ENCODE measurements at regions not wholly inside any gene's neighbourhood (a gene's known extent, or its start where the extent isn't known, plus 50 kb on each side); places are given as distances from the start of the nearest gene placed in this dataset.

DNA sequence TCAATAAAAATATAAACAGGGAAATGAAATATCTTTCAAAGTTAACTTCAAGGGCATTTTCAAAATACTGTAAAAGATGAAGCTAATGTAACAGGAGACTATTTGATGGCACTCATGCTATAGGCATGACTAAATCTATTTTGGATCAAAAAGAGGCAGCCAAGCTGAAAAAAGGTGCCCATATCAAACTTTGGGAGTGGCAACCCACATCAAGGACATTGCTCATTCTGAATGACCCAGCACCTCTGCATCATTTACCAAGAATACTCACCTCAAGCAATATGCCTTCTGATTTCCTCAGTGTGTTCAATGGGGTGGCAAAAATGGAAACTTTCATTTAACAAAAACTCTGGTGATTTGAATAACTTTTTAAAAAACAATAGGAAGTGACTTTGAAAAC lies 853.3 kb downstream of the TLE1 start:
- Histone ChIP-seq H3K4me1 (no peaks in the 10 kb centered on the region), H3K9me3 (no peaks in the 10 kb centered on the region), H3K36me3 (no peaks in the 10 kb centered on the region), H3K4me3 (no peak overlapping the region), H3K27ac (no peak overlapping the region), H3K27me3 (no peaks in the 10 kb centered on the region)
- TF ChIP-seq, protein P1, sequence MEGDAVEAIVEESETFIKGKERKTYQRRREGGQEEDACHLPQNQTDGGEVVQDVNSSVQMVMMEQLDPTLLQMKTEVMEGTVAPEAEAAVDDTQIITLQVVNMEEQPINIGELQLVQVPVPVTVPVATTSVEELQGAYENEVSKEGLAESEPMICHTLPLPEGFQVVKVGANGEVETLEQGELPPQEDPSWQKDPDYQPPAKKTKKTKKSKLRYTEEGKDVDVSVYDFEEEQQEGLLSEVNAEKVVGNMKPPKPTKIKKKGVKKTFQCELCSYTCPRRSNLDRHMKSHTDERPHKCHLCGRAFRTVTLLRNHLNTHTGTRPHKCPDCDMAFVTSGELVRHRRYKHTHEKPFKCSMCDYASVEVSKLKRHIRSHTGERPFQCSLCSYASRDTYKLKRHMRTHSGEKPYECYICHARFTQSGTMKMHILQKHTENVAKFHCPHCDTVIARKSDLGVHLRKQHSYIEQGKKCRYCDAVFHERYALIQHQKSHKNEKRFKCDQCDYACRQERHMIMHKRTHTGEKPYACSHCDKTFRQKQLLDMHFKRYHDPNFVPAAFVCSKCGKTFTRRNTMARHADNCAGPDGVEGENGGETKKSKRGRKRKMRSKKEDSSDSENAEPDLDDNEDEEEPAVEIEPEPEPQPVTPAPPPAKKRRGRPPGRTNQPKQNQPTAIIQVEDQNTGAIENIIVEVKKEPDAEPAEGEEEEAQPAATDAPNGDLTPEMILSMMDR (IDR thresholded peaks at IDR 0.05): no peak
- FAIRE-seq (no peak), DNase-seq (no peak), ATAC-seq (no peak)
- intact Hi-C loops (cut with DNase I): no loop called here

DNA sequence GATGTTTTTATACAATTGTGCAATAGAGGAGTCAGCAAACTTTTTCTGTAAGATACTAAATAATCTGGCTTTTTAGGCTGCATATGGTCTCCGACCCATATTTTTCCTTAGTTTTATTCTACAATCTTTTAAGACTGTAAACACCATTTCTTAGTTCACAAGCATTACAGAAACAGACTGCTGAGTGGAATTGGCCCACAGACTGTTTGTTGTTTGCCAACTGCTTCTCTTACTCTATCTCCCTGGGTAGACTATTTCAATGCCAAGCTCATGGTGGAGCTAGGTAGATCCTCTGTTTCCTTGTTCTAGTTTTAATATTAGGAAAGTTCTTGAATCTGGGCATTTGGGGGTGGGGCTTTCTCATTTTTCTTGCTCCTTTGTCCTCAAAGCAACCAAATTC lies 857.6 kb downstream of the TLE1 start:
- FAIRE-seq (no peak), DNase-seq (no peak), ATAC-seq (no peak)
- WGBS, 2 donors: 62 to 82% methylated on average over 1 of the region's 1 CpG
- Histone ChIP-seq H3K27me3 (no peaks in the 10 kb centered on the region), H3K36me3 (no peaks in the 10 kb centered on the region), H3K4me3 (no peak overlapping the region), H3K4me1 (no peaks in the 10 kb centered on the region), H3K27ac (no peak overlapping the region), H3K9me3 (no peaks in the 10 kb centered on the region)
- intact Hi-C loops (cut with DNase I): no loop called here
- TF ChIP-seq, protein P1 (IDR thresholded peaks at IDR 0.05): no peak

DNA sequence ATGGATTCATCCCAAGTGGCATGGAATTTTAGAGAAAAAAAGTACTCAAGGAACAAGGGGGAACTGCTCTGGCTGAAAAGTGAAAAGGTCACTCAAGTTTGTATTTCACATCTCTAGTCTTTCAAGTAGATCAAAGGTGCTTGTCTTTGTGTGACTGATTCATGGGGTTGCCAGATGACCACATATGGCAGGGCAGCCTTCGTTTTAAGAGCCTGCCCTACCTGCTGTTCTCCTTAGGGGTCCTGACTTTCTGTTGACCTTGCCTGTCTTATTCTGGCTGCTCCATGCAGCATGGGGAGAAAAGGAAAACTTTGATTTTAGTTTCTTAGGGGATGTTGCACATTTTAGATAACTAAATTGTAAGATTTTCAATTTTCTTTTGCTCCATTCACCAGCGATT lies 877.7 kb downstream of the TLE1 start:
- FAIRE-seq (no peak), ATAC-seq (no peak), DNase-seq (no peak)
- no peaks in the 10 kb centered on the region for H3K4me1 ChIP-seq
- WGBS, 2 donors: 36 to 44% methylated on average over 2 of the region's 2 CpGs
- H3K27me3 ChIP-seq: no peaks in the 10 kb centered on the region
- no peak overlapping the region for H3K4me3 ChIP-seq
- no peaks in the 10 kb centered on the region for H3K9me3 ChIP-seq
- intact Hi-C loops (cut with DNase I): no loop called here
- no peaks in the 10 kb centered on the region for H3K36me3 ChIP-seq
- TF ChIP-seq, protein P1 (IDR thresholded peaks at IDR 0.05): no peak
- no peak overlapping the region for H3K27ac ChIP-seq

DNA sequence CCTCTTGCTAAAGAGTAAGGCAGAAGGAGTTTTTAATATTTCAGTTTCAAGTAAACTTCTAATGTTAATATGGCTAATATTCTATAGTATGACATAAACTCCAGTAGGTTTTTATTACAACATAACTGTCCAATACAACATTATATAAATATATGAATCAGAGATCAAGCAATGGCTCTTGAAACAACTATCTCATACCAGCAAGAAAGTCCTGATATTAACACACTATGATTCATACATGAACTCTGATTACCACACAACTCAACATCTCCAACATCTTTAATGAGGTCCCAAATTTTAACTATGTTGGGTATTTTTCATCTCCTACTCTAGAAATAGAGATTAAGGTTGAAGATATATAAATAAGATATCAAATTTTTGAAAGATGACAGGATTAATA lies 878.3 kb downstream of the TLE1 start:
- no peaks in the 10 kb centered on the region for H3K36me3 ChIP-seq
- ATAC-seq (no peak), DNase-seq (no peak), FAIRE-seq (no peak)
- H3K4me1 ChIP-seq: no peaks in the 10 kb centered on the region
- H3K4me3 ChIP-seq: no peak overlapping the region
- no peaks in the 10 kb centered on the region for H3K27me3 ChIP-seq
- TF ChIP-seq, protein P1 (IDR thresholded peaks at IDR 0.05): no peak
- H3K27ac ChIP-seq: no peak overlapping the region
- intact Hi-C loops (cut with DNase I): no loop called here
- H3K9me3 ChIP-seq: no peaks in the 10 kb centered on the region

DNA sequence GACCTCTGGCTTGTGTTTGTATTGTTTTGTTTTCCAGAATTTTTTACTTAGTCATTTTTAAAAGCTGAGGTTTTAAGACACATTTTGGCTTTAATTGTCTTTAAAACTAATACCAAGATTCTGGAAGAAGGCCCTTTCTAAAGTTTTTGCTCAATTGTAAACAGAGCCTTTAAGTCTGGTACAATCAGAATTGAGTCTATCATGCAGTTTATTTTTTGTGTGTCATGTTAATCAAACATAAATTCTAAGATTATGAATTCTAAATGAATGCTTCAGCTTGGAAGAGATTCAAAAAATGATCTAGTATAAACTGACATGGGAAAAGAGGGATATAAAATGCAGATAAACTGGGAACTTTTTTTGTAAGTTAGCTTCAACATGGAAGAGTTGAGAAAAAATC lies 882.7 kb downstream of the TLE1 start:
- no peaks in the 10 kb centered on the region for H3K27me3 ChIP-seq
- intact Hi-C loops (cut with DNase I): no loop called here
- H3K27ac ChIP-seq: no peak overlapping the region
- H3K9me3 ChIP-seq: no peaks in the 10 kb centered on the region
- TF ChIP-seq, protein P1 (IDR thresholded peaks at IDR 0.05): no peak
- DNase-seq (no peak), FAIRE-seq (no peak), ATAC-seq (no peak)
- no peak overlapping the region for H3K4me3 ChIP-seq
- H3K4me1 ChIP-seq: no peaks in the 10 kb centered on the region
- H3K36me3 ChIP-seq: no peaks in the 10 kb centered on the region

Data from pancreas (tissue), 10 donors.